NCI-H526 (cell line): ENCODE measurements at regions not wholly inside any gene's neighbourhood (a gene's known extent, or its start where the extent isn't known, plus 50 kb on each side); places are given as distances from the start of the nearest gene placed in this dataset.

ENCODE experiments used
- DNase-seq, 2 experiments: peaks; one replicate each; lab custom pipeline; 2025; lab: John Stamatoyannopoulos, UW

DNA sequence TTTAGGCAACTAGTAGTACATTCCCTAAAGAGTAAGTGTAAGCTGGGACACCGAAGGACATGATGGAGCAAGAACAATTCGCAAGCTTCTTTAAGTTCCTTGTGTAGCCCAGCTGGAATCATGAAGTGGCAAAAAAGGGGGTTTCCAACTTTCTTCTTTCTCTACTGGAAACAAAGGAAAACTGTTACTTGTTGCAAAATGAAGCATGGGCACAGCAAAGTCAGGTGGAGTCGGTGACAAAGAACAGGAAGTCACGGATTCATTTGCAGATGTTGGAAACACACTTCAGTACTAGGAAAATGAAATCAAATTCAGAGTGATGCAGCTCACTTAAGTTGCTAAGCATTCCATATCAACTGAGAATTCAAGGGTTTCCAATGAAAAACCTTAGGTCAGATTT is 706.9 kb upstream of the STXBP6 start:
- DNase-seq, result no peak

- no peak for DNase-seq
These were observed 703.2 kb upstream of the STXBP6 start for GRCh38 chr14:25753130-25753529.

- no peak for DNase-seq
These were observed 700.5 kb upstream of the STXBP6 start for GRCh38 chr14:25750436-25750835.
